Fibroblast of skin of back (primary cell): ENCODE measurements at regions not wholly inside any gene's neighbourhood (a gene's known extent, or its start where the extent isn't known, plus 50 kb on each side); places are given as distances from the start of the nearest gene placed in this dataset.
A peak's percentile ranks its signal among the peaks of the same experiment; 100 is the strongest.
"Not testable (repeated sequence)": the region's sequence is repeated elsewhere in the genome, so short reads cannot be mapped to it uniquely, and the experiment has no call there.

Experiments
- DNase-seq: peaks from one replicate; pipeline ENCODE4 v3.0.0-alpha.2; 2013

GRCh38 chr11:109046284-109046992 is 375.6 kb upstream of the C11orf87 start:
- DNase-seq = no peak

GRCh38 chr11:109048098-109048497 is 373.9 kb upstream of the C11orf87 start:
- peak; percentile 77 for DNase-seq

GRCh38 chr11:109051200-109051599 is 370.8 kb upstream of the C11orf87 start:
- DNase-seq = no peak

GRCh38 chr11:109059402-109059801 is 362.6 kb upstream of the C11orf87 start:
- DNase-seq = no peak

GRCh38 chr11:109061394-109061793 is 360.6 kb upstream of the C11orf87 start:
- DNase-seq = no peak

GRCh38 chr11:109062445-109062844 is 359.5 kb upstream of the C11orf87 start:
- peak; percentile 34 for DNase-seq

GRCh38 chr11:109062871-109063270 is 359.1 kb upstream of the C11orf87 start:
- no peak for DNase-seq

- DNase-seq = not testable (repeated sequence)
Observed at GRCh38 chr11:109064618-109065311, 357.2 kb upstream of the C11orf87 start.

GRCh38 chr11:109071262-109071661 is 350.7 kb upstream of the C11orf87 start:
- DNase-seq = no peak

GRCh38 chr11:109071712-109072524 is 350.1 kb upstream of the C11orf87 start:
- no peak for DNase-seq

- DNase-seq = no peak
Observed at GRCh38 chr11:109073032-109073822, 348.8 kb upstream of the C11orf87 start.

- DNase-seq = no peak
Observed at GRCh38 chr11:109075976-109076375, 346.0 kb upstream of the C11orf87 start.

- DNase-seq = no peak
Observed at GRCh38 chr11:109076870-109077269, 345.1 kb upstream of the C11orf87 start.

- DNase-seq = no peak
Observed at GRCh38 chr11:109077291-109077920, 344.6 kb upstream of the C11orf87 start.

- DNase-seq = no peak
Observed at GRCh38 chr11:109085708-109086373, 336.1 kb upstream of the C11orf87 start.

GRCh38 chr11:109086931-109087330 is 335.1 kb upstream of the C11orf87 start:
- no peak for DNase-seq

- no peak for DNase-seq
Observed at GRCh38 chr11:109088086-109088485, 333.9 kb upstream of the C11orf87 start.

- no peak for DNase-seq
Observed at GRCh38 chr11:109089144-109089543, 332.8 kb upstream of the C11orf87 start.

- no peak for DNase-seq
Observed at GRCh38 chr11:109093354-109093753, 328.6 kb upstream of the C11orf87 start.

- DNase-seq = peak; percentile 40
Observed at GRCh38 chr11:109096266-109096665, 325.7 kb upstream of the C11orf87 start.

- DNase-seq = no peak
Observed at GRCh38 chr11:109106151-109106906, 315.7 kb upstream of the C11orf87 start.
